ENCODE measurements at regions not wholly inside any gene's neighbourhood (a gene's known extent, or its start where the extent isn't known, plus 50 kb on each side); places are given as distances from the start of the nearest gene placed in this dataset.

- no peak for DNase-seq
Observed at GRCh38 chr4:147056940-147057610, 111.4 kb upstream of the TTC29 start.

GRCh38 chr4:147057611-147058190 is 112.0 kb upstream of the TTC29 start:
- no peak for DNase-seq

- DNase-seq: no peak
Observed at GRCh38 chr4:147059064-147059731, 113.5 kb upstream of the TTC29 start.

GRCh38 chr4:147060151-147060931 is 114.7 kb upstream of the TTC29 start:
- DNase-seq: no peak

- no peak for DNase-seq
Observed at GRCh38 chr4:147064856-147065255, 119.2 kb upstream of the TTC29 start.

- DNase-seq: no peak
Observed at GRCh38 chr4:147068564-147068963, 122.9 kb upstream of the TTC29 start.

- no peak for DNase-seq
Observed at GRCh38 chr4:147071209-147071740, 125.6 kb upstream of the TTC29 start.

GRCh38 chr4:147076179-147076578 is 130.5 kb upstream of the TTC29 start:
- no peak for DNase-seq

- DNase-seq: no peak
Observed at GRCh38 chr4:147076728-147077127, 131.1 kb upstream of the TTC29 start.

GRCh38 chr4:147078362-147078761 is 132.7 kb upstream of the TTC29 start:
- DNase-seq: no peak

GRCh38 chr4:147078875-147079658 is 133.4 kb upstream of the TTC29 start:
- no peak for DNase-seq

- no peak for DNase-seq
Observed at GRCh38 chr4:147084861-147085260, 139.2 kb upstream of the TTC29 start.

- no peak for DNase-seq
Observed at GRCh38 chr4:147085781-147086180, 140.1 kb upstream of the TTC29 start.

- no peak for DNase-seq
Observed at GRCh38 chr4:147088146-147088545, 142.5 kb upstream of the TTC29 start.

GRCh38 chr4:147090486-147090885 is 144.8 kb upstream of the TTC29 start:
- DNase-seq: no peak

- no peak for DNase-seq
Observed at GRCh38 chr4:147093206-147093605, 147.5 kb upstream of the TTC29 start.

GRCh38 chr4:147094238-147094637 is 148.6 kb upstream of the TTC29 start:
- no peak for DNase-seq

- DNase-seq: no peak
Observed at GRCh38 chr4:147096667-147097604, 151.3 kb upstream of the TTC29 start.

- no peak for DNase-seq
Observed at GRCh38 chr4:147101678-147102077, 156.0 kb upstream of the TTC29 start.

GRCh38 chr4:147102596-147102995 is 156.9 kb upstream of the TTC29 start:
- DNase-seq: no peak

- DNase-seq: no peak
Observed at GRCh38 chr4:147103403-147103946, 157.8 kb upstream of the TTC29 start.
